GM12892 (cell line): ENCODE measurements at regions not wholly inside any gene's neighbourhood (a gene's known extent, or its start where the extent isn't known, plus 50 kb on each side); places are given as distances from the start of the nearest gene placed in this dataset.
"Not testable (repeated sequence)": the region's sequence is repeated elsewhere in the genome, so short reads cannot be mapped to it uniquely, and the experiment has no call there.

Experiments
- POLR2A ChIP-seq: IDR thresholded peaks from 2 replicates; pipeline ENCODE4 v1.6.1; 2011; ENCODE audit warnings: low read depth, low read length, control low read depth
- POLR2AphosphoS5 ChIP-seq: IDR thresholded peaks from 2 replicates; pipeline ENCODE4 v1.6.1; 2011; ENCODE audit warnings: low read depth, low read length, control low read depth
- TAF1 ChIP-seq: IDR thresholded peaks from 2 replicates; pipeline ENCODE4 v1.6.1; 2011; ENCODE audit warnings: low read depth, mild to moderate bottlenecking, control low read depth, low read length, borderline replicate concordance

- TF ChIP-seq POLR2AphosphoS5, POLR2A, TAF1: not testable (repeated sequence)
Observed at GRCh38 chr2:239730567-239730882, 294.6 kb downstream of the NDUFA10 start.
